ENCODE measurements at regions not wholly inside any gene's neighbourhood (a gene's known extent, or its start where the extent isn't known, plus 50 kb on each side); places are given as distances from the start of the nearest gene placed in this dataset.

DNA sequence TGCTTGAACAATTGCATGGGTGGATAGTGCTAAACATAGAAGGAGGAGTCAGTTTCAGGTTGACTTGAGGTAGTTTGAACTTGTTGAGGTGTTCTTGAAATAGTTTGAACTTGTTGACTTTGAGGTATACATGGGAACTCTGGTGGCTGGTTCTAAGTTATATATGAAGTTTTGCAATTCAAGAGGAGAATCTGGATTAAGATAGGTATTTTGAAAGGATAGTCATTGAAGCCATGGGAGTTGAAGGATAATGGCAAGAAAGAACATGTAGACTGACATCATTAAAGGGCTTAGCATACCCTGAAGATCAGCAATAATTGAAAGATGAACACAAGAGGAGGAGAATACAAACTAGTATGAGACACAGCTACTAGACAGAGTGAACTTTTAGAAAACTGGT is 181.9 kb upstream of the MRPS30 start:
- TF ChIP-seq, protein P1, sequence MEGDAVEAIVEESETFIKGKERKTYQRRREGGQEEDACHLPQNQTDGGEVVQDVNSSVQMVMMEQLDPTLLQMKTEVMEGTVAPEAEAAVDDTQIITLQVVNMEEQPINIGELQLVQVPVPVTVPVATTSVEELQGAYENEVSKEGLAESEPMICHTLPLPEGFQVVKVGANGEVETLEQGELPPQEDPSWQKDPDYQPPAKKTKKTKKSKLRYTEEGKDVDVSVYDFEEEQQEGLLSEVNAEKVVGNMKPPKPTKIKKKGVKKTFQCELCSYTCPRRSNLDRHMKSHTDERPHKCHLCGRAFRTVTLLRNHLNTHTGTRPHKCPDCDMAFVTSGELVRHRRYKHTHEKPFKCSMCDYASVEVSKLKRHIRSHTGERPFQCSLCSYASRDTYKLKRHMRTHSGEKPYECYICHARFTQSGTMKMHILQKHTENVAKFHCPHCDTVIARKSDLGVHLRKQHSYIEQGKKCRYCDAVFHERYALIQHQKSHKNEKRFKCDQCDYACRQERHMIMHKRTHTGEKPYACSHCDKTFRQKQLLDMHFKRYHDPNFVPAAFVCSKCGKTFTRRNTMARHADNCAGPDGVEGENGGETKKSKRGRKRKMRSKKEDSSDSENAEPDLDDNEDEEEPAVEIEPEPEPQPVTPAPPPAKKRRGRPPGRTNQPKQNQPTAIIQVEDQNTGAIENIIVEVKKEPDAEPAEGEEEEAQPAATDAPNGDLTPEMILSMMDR (IDR thresholded peaks at IDR 0.05) = no peak
- no peak for TF ChIP-seq EZH2 (IDR thresholded peaks at IDR 0.05; ENCODE audit: borderline replicate concordance, insufficient read depth, low read depth, low read length, poor library complexity, severe bottlenecking)
